ENCODE measurements at regions not wholly inside any gene's neighbourhood (a gene's known extent, or its start where the extent isn't known, plus 50 kb on each side); places are given as distances from the start of the nearest gene placed in this dataset.
"Not testable (repeated sequence)": the region's sequence is repeated elsewhere in the genome, so short reads cannot be mapped to it uniquely, and the experiment has no call there.

DNA sequence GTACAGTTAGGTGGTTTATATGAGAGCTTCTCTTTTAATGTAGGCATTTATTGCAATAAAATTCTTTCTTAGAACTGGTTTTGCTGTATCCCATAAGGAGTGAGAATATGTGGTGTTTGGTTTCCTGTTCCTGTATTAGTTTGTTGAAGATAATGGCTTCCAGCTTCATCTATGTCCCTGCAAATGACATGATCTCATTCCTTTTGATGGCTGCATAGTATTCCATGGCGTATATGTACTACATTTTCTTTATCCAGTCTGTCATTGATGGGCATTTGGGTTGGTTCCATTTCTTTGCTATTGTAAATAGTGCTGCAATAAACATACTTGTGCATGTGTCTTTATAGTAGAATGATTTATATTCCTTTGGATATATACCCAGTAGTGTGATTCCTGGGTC is 106.7 kb upstream of the IRS4 start:
- DNase-seq, result not testable (repeated sequence)

DNA sequence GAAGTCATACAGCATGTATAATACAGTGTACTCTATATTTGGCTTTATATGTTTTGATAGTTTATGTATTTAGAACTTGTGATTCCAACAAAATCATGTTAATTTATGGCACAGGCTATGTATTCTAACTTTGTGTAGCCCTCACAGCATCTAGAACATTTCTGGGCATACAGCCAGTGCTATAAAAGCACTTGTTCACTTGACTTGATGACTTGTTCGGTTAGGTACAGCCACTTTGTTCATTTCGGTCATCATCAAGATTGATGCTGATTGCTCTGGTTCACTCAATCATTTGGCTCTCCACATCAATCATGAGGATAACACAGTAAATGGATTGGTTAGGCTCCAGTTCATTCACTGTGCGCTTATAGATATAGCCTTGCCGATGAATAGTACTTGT is 97.6 kb upstream of the IRS4 start:
- DNase-seq, result no peak

DNA sequence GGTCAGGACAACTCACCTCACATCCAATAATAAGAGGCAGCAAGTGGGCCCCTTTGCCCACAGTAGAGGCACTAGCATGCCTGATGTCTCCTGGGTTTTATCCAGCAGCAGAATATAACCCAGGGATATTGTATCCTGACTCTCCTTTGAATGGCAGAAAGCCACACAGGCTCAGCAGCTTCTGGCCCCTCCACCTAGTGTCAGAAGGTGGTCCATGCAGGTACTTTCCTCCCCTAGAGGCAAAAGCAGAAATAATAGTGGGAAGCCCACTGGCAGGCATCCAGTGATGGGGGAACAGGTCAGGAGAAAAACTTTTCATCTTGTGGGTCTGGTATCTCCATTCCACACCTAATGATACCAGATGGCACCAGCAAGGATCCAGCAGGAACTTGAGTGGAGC is 75.5 kb upstream of the IRS4 start:
- no peak for DNase-seq

DNA sequence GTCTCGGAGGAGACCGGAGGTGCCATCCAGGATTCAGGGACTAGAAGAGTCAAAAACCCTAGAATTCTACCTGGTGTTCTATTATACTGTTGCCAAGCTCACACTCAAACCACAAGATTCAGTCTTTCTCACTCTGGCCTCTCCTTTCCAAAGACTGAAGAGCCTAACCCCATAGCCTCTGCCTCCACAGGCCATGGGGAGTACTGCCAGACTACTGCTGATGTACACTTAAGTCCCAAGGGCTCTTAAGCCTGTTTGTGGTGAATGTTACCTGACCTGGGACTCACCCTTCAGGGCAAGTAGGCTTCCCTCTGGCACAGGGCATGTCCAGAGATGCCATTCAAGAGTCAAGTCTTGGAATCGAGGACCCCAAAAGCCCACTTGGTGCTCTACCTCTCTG is 58.9 kb upstream of the IRS4 start:
- no peak for DNase-seq

All from hypothalamus (tissue), 51 donors.